GM12878 (cell line): ENCODE measurements at regions not wholly inside any gene's neighbourhood (a gene's known extent, or its start where the extent isn't known, plus 50 kb on each side); places are given as distances from the start of the nearest gene placed in this dataset.

Experiments
- ATAC-seq: fragments of 200-7000 bp; cut with Tn5 transposase; 3 replicates; pipeline ENCODE4 v1.9.1; 2020; ENCODE audit warnings: mild to moderate bottlenecking, moderate library complexity
- BruUV-seq: library from RNA; stranded (reverse); fragments of 400-500 nt; replicated peaks from 2 replicates; lab custom pipeline; 2021; lab: Mats Ljungman, UMichigan
- CTCF ChIA-PET: fragments of 300-600 bp; sonication (Branson Sonifier 250); formaldehyde crosslinking; extraction: SDS; loops from one replicate; lab custom pipeline; 2021; ENCODE audit warnings: inconsistent platforms; lab: Yijun Ruan, JAX
- POLR2A ChIA-PET: fragments of 350-600 bp; formaldehyde crosslinking; extraction: SDS; loops from one replicate; lab custom pipeline; 2021; ENCODE audit warnings: inconsistent platforms; lab: Charles Lee
- RAD21 ChIA-PET: fragments of 300-600 bp; sonication (Branson Sonifier 250); formaldehyde crosslinking; loops from one replicate; lab custom pipeline; 2023; ENCODE audit warnings: antibody characterized with exemption; ENCODE audit not compliant: unreplicated experiment; lab: Charles Lee
- SMC1A ChIA-PET: fragments of 300-600 bp; sonication (Branson Sonifier 250); formaldehyde crosslinking; loops from one replicate; lab custom pipeline; 2023; ENCODE audit not compliant: unreplicated experiment, uncharacterized antibody; lab: Charles Lee
- DNase-seq: peaks from one replicate; pipeline ENCODE4 v3.0.0-alpha.2; 2011; ENCODE audit warnings: low read depth, low spot score
- FAIRE-seq: peaks from 3 replicates; lab custom pipeline; 2011; peaks lifted over from hg19 to GRCh38; lab: Jason Lieb, UNC
- H2AFZ ChIP-seq: 2 replicates; pipeline ENCODE4 v1.6.0; 2011; ENCODE audit warnings: low read depth, low read length, control low read depth; ENCODE audit not compliant: control insufficient read depth
- H3K27ac ChIP-seq: 2 replicates; pipeline ENCODE4 v1.5.1; 2011; ENCODE audit warnings: control low read depth; ENCODE audit not compliant: control insufficient read depth, insufficient read depth
- H3K27me3 ChIP-seq, 2 experiments: replicated peaks in 1 of 2; 2 replicates each; pipeline versions ENCODE4 v1.6.0 to v1.6.1; 2011; ENCODE audit warnings: low read length in 1 of 2; ENCODE audit not compliant: control insufficient read depth in 2 of 2, insufficient read depth in 2 of 2
- H3K36me3 ChIP-seq, 2 experiments: 2 replicates each; pipeline ENCODE4 v1.5.1; 2011; ENCODE audit warnings: low read length in 1 of 2; ENCODE audit not compliant: control insufficient read depth in 2 of 2, insufficient read depth in 2 of 2
- H3K4me1 ChIP-seq: 2 replicates; pipeline ENCODE4 v1.6.1; 2011; ENCODE audit warnings: mild to moderate bottlenecking, low read length, moderate library complexity, mixed read lengths; ENCODE audit not compliant: control insufficient read depth, insufficient read depth
- H3K4me2 ChIP-seq: 2 replicates; pipeline ENCODE4 v1.6.0; 2011; ENCODE audit warnings: control low read depth; ENCODE audit not compliant: control insufficient read depth, insufficient read depth
- H3K4me3 ChIP-seq: fragments of 200-600 bp; sonication (generic); 2 replicates; pipeline ENCODE4 v1.5.1; 2016
- H3K79me2 ChIP-seq: 2 replicates; pipeline ENCODE4 v1.6.0; 2011; ENCODE audit warnings: low read length; ENCODE audit not compliant: control insufficient read depth, insufficient read depth
- H3K9ac ChIP-seq: 2 replicates; pipeline ENCODE4 v1.8.0; 2011; ENCODE audit warnings: low read length, control low read depth, mixed read lengths; ENCODE audit not compliant: control insufficient read depth, insufficient read depth
- H3K9me3 ChIP-seq: replicated peaks from 3 replicates; pipeline ENCODE4 v1.5.1; 2011; ENCODE audit warnings: mild to moderate bottlenecking, low read length; ENCODE audit not compliant: control insufficient read depth, insufficient read depth
- H4K20me1 ChIP-seq: 2 replicates; pipeline ENCODE4 v1.6.0; 2011; ENCODE audit not compliant: control insufficient read depth, insufficient read depth
- ASH2L ChIP-seq: fragments of 300-600, 200-600 bp; sonication (generic); IDR thresholded peaks from 2 replicates; pipeline ENCODE4 v1.6.1; 2017; ENCODE audit warnings: low read depth, mild to moderate bottlenecking, borderline replicate concordance
- ATF3 ChIP-seq: IDR thresholded peaks from 2 replicates; pipeline ENCODE4 v1.6.1; 2011; ENCODE audit warnings: low read depth, mild to moderate bottlenecking, low read length, moderate library complexity, borderline replicate concordance; ENCODE audit errors: extremely low read depth
- CUX1 ChIP-seq: IDR thresholded peaks from 2 replicates; pipeline ENCODE4 v1.6.1; 2012; ENCODE audit warnings: improper control_type of control experiment, low read depth, low read length; ENCODE audit not compliant: insufficient replicate concordance
- DPF2 ChIP-seq: fragments of 450-650 bp; IDR thresholded peaks from 2 replicates; pipeline ENCODE4 v1.6.1; 2017; ENCODE audit warnings: mild to moderate bottlenecking
- E2F4 ChIP-seq: IDR thresholded peaks from 2 replicates; pipeline ENCODE4 v1.6.1; 2012; ENCODE audit warnings: low read depth, low read length, improper control_type of control experiment
- HDAC6 ChIP-seq: fragments of 200-600 bp; sonication (generic); IDR thresholded peaks from one replicate; pipeline ENCODE4 v1.8.0; 2017; ENCODE audit warnings: antibody characterized with exemption; ENCODE audit not compliant: unreplicated experiment
- KDM1A ChIP-seq: fragments of 200-600 bp; sonication (generic); IDR thresholded peaks from 2 replicates; pipeline ENCODE4 v1.6.1; 2016; ENCODE audit warnings: borderline replicate concordance
- PRDM15 ChIP-seq: fragments of 450-650 bp; formaldehyde crosslinking; IDR thresholded peaks from 2 replicates; pipeline ENCODE4 v1.4.0; 2020; ENCODE audit warnings: mild to moderate bottlenecking, moderate library complexity
- RAD21 ChIP-seq: IDR thresholded peaks from 2 replicates; pipeline ENCODE4 v1.6.1; 2011; ENCODE audit warnings: mild to moderate bottlenecking, low read depth, low read length, moderate library complexity; ENCODE audit not compliant: insufficient read depth
- SIX5 ChIP-seq: IDR thresholded peaks from 2 replicates; pipeline ENCODE4 v1.6.1; 2011; ENCODE audit warnings: mild to moderate bottlenecking, low read depth, low read length, moderate library complexity; ENCODE audit not compliant: severe bottlenecking
- SMAD1 ChIP-seq: fragments of 450-650 bp; IDR thresholded peaks from 2 replicates; pipeline ENCODE4 v1.6.1; 2018; ENCODE audit warnings: mild to moderate bottlenecking, low read depth; ENCODE audit not compliant: partially characterized antibody
- SMARCA5 ChIP-seq: fragments of 450-650 bp; IDR thresholded peaks from 2 replicates; pipeline ENCODE4 v1.6.1; 2017; ENCODE audit warnings: mild to moderate bottlenecking
- TARDBP ChIP-seq: IDR thresholded peaks from 2 replicates; pipeline ENCODE4 v1.6.1; 2016; ENCODE audit warnings: borderline replicate concordance
- ZNF207 ChIP-seq: fragments of 450-650 bp; IDR thresholded peaks from 2 replicates; pipeline ENCODE4 v1.6.1; 2014; ENCODE audit warnings: antibody characterized with exemption, mild to moderate bottlenecking, borderline replicate concordance
- ZSCAN29 ChIP-seq: fragments of 450-650 bp; IDR thresholded peaks from 2 replicates; pipeline ENCODE4 v1.6.1; 2017; ENCODE audit warnings: mild to moderate bottlenecking, moderate library complexity
- in situ Hi-C: fragments of 300-500 bp; cut with MboI; formaldehyde crosslinking; loops from 9 replicates; pipeline ENCODE4 v1.14.3; 2018; ENCODE audit warnings: mixed read lengths
- intact Hi-C: fragments of 100-400 bp; cut with micrococcal nuclease; formaldehyde crosslinking; loops from one replicate; pipeline ENCODE4 v1.14.2; 2022; ENCODE audit not compliant: unreplicated experiment

GRCh38 chr11:115999437-115999836 lies 495.2 kb upstream of the CADM1 start:
- Histone ChIP-seq H3K9me3 (no peaks in the 10 kb centered on the region), H3K9ac (no peak overlapping the region), H3K79me2 (no peaks in the 10 kb centered on the region), H3K4me2 (no peak overlapping the region), H3K4me1 (peaks cover 27% of the 10 kb centered on the region), H3K4me3 (no peak overlapping the region), H2AFZ (no peak overlapping the region), H4K20me1 (no peaks in the 10 kb centered on the region), H3K27ac (no peak overlapping the region), H3K27me3 (no peaks in the 10 kb centered on the region), H3K36me3 (no peaks in the 10 kb centered on the region)
- ATAC-seq (no peak), DNase-seq (no peak), FAIRE-seq (no peak)
- CTCF ChIA-PET, result interaction anchor here (0.9 to 1.2 kb wide), 2 partner anchors 75 to 77 kb away, joined by 3 read pairs; no protein-coding TSS in a partner anchor
- in situ Hi-C loops (loop anchor here (5.0 kb wide), 1 partner anchor 72 kb away; no protein-coding TSS in a partner anchor), intact Hi-C loops (loop anchor here (5.0 kb wide), 1 partner anchor 127 kb away; no protein-coding TSS in a partner anchor)
- BruUV-seq, result no TSS peak
- SMC1A ChIA-PET, result no interaction called here
- RAD21 ChIA-PET, result interaction anchor here (4.1 kb wide), 1 partner anchor 75 kb away, joined by 31 read pairs; no protein-coding TSS in a partner anchor
- POLR2A ChIA-PET, result interaction anchor here (1.0 kb wide), 1 partner anchor 75 kb away, joined by 3 read pairs; no protein-coding TSS in a partner anchor
- TF ChIP-seq SIX5, result no peak
- TF ChIP-seq CUX1, result no peak
- no peak for TF ChIP-seq KDM1A
- TF ChIP-seq ZNF207, result no peak
- no peak for TF ChIP-seq ATF3
- no peak for TF ChIP-seq E2F4
- TF ChIP-seq DPF2, result no peak
- no peak for TF ChIP-seq SMAD1
- no peak for TF ChIP-seq HDAC6
- no peak for TF ChIP-seq ZSCAN29
- TF ChIP-seq RAD21, result no peak
- no peak for TF ChIP-seq PRDM15 (CRISPR knock-in tag)
- TF ChIP-seq TARDBP, result no peak
- TF ChIP-seq ASH2L, result no peak
- TF ChIP-seq SMARCA5, result no peak
